GM23248 (cell line): ENCODE measurements at regions not wholly inside any gene's neighbourhood (a gene's known extent, or its start where the extent isn't known, plus 50 kb on each side); places are given as distances from the start of the nearest gene placed in this dataset.

Experiments used
- DNase-seq: peaks from one replicate; pipeline ENCODE4 v3.0.0-alpha.2; 2015
- H2AFZ ChIP-seq: fragments of 200-600 bp; sonication (generic); 2 replicates; pipeline ENCODE4 v1.6.1; 2016; ENCODE audit warnings: antibody characterized with exemption
- H3F3A ChIP-seq: fragments of 200-600 bp; sonication (generic); 2 replicates; pipeline ENCODE4 v1.6.1; 2016; ENCODE audit warnings: mild to moderate bottlenecking, antibody characterized with exemption, mixed run types; ENCODE audit not compliant: insufficient read depth
- H3K27ac ChIP-seq: fragments of 200-600 bp; sonication (generic); 2 replicates; pipeline ENCODE4 v1.5.1; 2016; ENCODE audit warnings: mild to moderate bottlenecking
- H3K27me3 ChIP-seq: fragments of 200-600 bp; sonication (generic); replicated peaks from 2 replicates; pipeline ENCODE4 v1.6.1; 2016; ENCODE audit warnings: mild to moderate bottlenecking; ENCODE audit not compliant: insufficient read depth
- H3K36me3 ChIP-seq: fragments of 200-600 bp; sonication (generic); 2 replicates; pipeline ENCODE4 v1.6.1; 2016; ENCODE audit warnings: low read depth, mild to moderate bottlenecking
- H3K4me1 ChIP-seq: fragments of 200-600 bp; sonication (generic); 2 replicates; pipeline ENCODE4 v1.6.1; 2016; ENCODE audit warnings: mild to moderate bottlenecking; ENCODE audit not compliant: insufficient read depth
- H3K4me2 ChIP-seq: fragments of 200-600 bp; sonication (generic); one replicate; pipeline ENCODE4 v1.6.1; 2016; ENCODE audit warnings: mild to moderate bottlenecking; ENCODE audit not compliant: unreplicated experiment
- H3K4me3 ChIP-seq: fragments of 200-600 bp; sonication (generic); 2 replicates; pipeline ENCODE4 v1.5.1; 2016; ENCODE audit warnings: mild to moderate bottlenecking
- H3K79me2 ChIP-seq: fragments of 200-600 bp; sonication (generic); 2 replicates; pipeline ENCODE4 v1.6.1; 2016; ENCODE audit warnings: mild to moderate bottlenecking; ENCODE audit not compliant: insufficient read depth
- H3K9ac ChIP-seq: fragments of 200-600 bp; sonication (generic); 2 replicates; pipeline ENCODE4 v1.6.1; 2016; ENCODE audit warnings: mild to moderate bottlenecking
- H3K9me2 ChIP-seq: fragments of 200-600 bp; sonication (generic); 2 replicates; pipeline ENCODE4 v1.6.1; 2016; ENCODE audit warnings: mixed run types, mild to moderate bottlenecking, moderate library complexity; ENCODE audit not compliant: insufficient read depth
- H3K9me3 ChIP-seq: fragments of 200-600 bp; sonication (generic); one replicate; pipeline ENCODE4 v1.6.1; 2017; ENCODE audit warnings: low read depth
- H4K20me1 ChIP-seq: fragments of 200-600 bp; sonication (generic); 2 replicates; pipeline ENCODE4 v1.6.0; 2016; ENCODE audit not compliant: insufficient read depth
- EZH2 ChIP-seq: fragments of 200-600 bp; sonication (generic); IDR thresholded peaks from 2 replicates; pipeline ENCODE4 v1.6.1; 2018; ENCODE audit warnings: antibody characterized with exemption, mild to moderate bottlenecking; ENCODE audit not compliant: insufficient read depth, poor library complexity, severe bottlenecking
- EZH2phosphoT487 ChIP-seq: fragments of 200-600 bp; sonication (generic); IDR thresholded peaks from 2 replicates; pipeline ENCODE4 v1.6.1; 2018; ENCODE audit warnings: antibody characterized with exemption, moderate library complexity, mild to moderate bottlenecking, low read depth; ENCODE audit not compliant: insufficient read depth
- WGBS, 2 experiments: methylation state at CpG; one replicate each; pipeline ENCODE4 v1.1.6; 2015 to 2017; ENCODE audit warnings: low lambda C conversion rate in 2 of 2, low coverage in 1 of 2; ENCODE audit errors: missing lambda C conversion rate in 2 of 2; 5-methylcytosine and 5-hydroxymethylcytosine counted together
- in situ Hi-C: fragments of 300-500 bp; cut with MboI; formaldehyde crosslinking; loops from 2 replicates; pipeline ENCODE4 v1.15.0; 2020

GRCh38 chr22:44431256-44431655, 66.8 kb downstream of the RTL6 start:
- Histone ChIP-seq H3K27ac (no peak overlapping the region), H3F3A (no peaks in the 10 kb centered on the region), H3K4me3 (no peak overlapping the region), H3K9ac (no peak overlapping the region), H3K9me2 (no peaks in the 10 kb centered on the region), H4K20me1 (no peaks in the 10 kb centered on the region), H3K36me3 (no peaks in the 10 kb centered on the region), H3K4me1 (no peaks in the 10 kb centered on the region), H2AFZ (no peak overlapping the region), H3K27me3 (peaks cover 5% of the 10 kb centered on the region), H3K79me2 (no peaks in the 10 kb centered on the region), H3K4me2 (no peak overlapping the region), H3K9me3 (no peaks in the 10 kb centered on the region)
- no peak for TF ChIP-seq EZH2
- no peak for TF ChIP-seq EZH2phosphoT487
- no peak for DNase-seq
- WGBS, 2 experiments = 81 to 95% methylated on average over 4 of the region's 4 CpGs
- in situ Hi-C loops = no loop called here

- no peak for DNase-seq
- no peaks in the 10 kb centered on the region for H3K79me2 ChIP-seq
- H3K9me2 ChIP-seq = no peaks in the 10 kb centered on the region
- H3K4me1 ChIP-seq = no peaks in the 10 kb centered on the region
- no peak for TF ChIP-seq EZH2phosphoT487
- TF ChIP-seq EZH2 = no peak
- H3K9ac ChIP-seq = no peak overlapping the region
- H3K4me3 ChIP-seq = no peak overlapping the region
- in situ Hi-C loops = no loop called here
- H3K27me3 ChIP-seq = peaks cover 5% of the 10 kb centered on the region
- no peak overlapping the region for H3K27ac ChIP-seq
- H3K4me2 ChIP-seq = no peak overlapping the region
- no peak overlapping the region for H2AFZ ChIP-seq
- H4K20me1 ChIP-seq = no peaks in the 10 kb centered on the region
- H3K36me3 ChIP-seq = no peaks in the 10 kb centered on the region
- no peaks in the 10 kb centered on the region for H3F3A ChIP-seq
- no peaks in the 10 kb centered on the region for H3K9me3 ChIP-seq
- WGBS, 2 experiments = 88 to 89% methylated on average over 7 of the region's 7 CpGs
Observed at GRCh38 chr22:44430716-44431115, 67.3 kb downstream of the RTL6 start.

- no peaks in the 10 kb centered on the region for H3K36me3 ChIP-seq
- no peak overlapping the region for H3K4me3 ChIP-seq
- no peak overlapping the region for H3K4me2 ChIP-seq
- no peak for DNase-seq
- H4K20me1 ChIP-seq = no peaks in the 10 kb centered on the region
- no peaks in the 10 kb centered on the region for H3K9me3 ChIP-seq
- in situ Hi-C loops = no loop called here
- H3K79me2 ChIP-seq = no peaks in the 10 kb centered on the region
- no peak for TF ChIP-seq EZH2
- no peak for TF ChIP-seq EZH2phosphoT487
- no peak overlapping the region for H2AFZ ChIP-seq
- no peak overlapping the region for H3K27ac ChIP-seq
- peaks cover 5% of the 10 kb centered on the region for H3K27me3 ChIP-seq
- 81 to 82% methylated on average over 14 to 16 of the region's 16 CpGs for WGBS, 2 experiments
- no peaks in the 10 kb centered on the region for H3K9me2 ChIP-seq
- no peaks in the 10 kb centered on the region for H3F3A ChIP-seq
- H3K4me1 ChIP-seq = no peaks in the 10 kb centered on the region
- no peak overlapping the region for H3K9ac ChIP-seq
Observed at GRCh38 chr22:44429941-44430587, 68.0 kb downstream of the RTL6 start.

GRCh38 chr22:44428941-44429830, 68.8 kb downstream of the RTL6 start:
- no peaks in the 10 kb centered on the region for H3K9me3 ChIP-seq
- WGBS, 2 experiments = 68 to 73% methylated on average over 13 of the region's 13 CpGs
- no peak overlapping the region for H2AFZ ChIP-seq
- H3K36me3 ChIP-seq = no peaks in the 10 kb centered on the region
- in situ Hi-C loops = no loop called here
- no peak for DNase-seq
- H3K9me2 ChIP-seq = no peaks in the 10 kb centered on the region
- H3K79me2 ChIP-seq = no peaks in the 10 kb centered on the region
- H3K4me1 ChIP-seq = no peaks in the 10 kb centered on the region
- H4K20me1 ChIP-seq = no peaks in the 10 kb centered on the region
- H3K4me3 ChIP-seq = no peak overlapping the region
- no peaks in the 10 kb centered on the region for H3F3A ChIP-seq
- H3K9ac ChIP-seq = no peak overlapping the region
- TF ChIP-seq EZH2phosphoT487 (no peak), EZH2 (no peak)
- peaks cover 7% of the 10 kb centered on the region for H3K27me3 ChIP-seq
- H3K4me2 ChIP-seq = no peak overlapping the region
- H3K27ac ChIP-seq = no peak overlapping the region
